ENCODE measurements at regions not wholly inside any gene's neighbourhood (a gene's known extent, or its start where the extent isn't known, plus 50 kb on each side); places are given as distances from the start of the nearest gene placed in this dataset.

- TF ChIP-seq, protein P1, sequence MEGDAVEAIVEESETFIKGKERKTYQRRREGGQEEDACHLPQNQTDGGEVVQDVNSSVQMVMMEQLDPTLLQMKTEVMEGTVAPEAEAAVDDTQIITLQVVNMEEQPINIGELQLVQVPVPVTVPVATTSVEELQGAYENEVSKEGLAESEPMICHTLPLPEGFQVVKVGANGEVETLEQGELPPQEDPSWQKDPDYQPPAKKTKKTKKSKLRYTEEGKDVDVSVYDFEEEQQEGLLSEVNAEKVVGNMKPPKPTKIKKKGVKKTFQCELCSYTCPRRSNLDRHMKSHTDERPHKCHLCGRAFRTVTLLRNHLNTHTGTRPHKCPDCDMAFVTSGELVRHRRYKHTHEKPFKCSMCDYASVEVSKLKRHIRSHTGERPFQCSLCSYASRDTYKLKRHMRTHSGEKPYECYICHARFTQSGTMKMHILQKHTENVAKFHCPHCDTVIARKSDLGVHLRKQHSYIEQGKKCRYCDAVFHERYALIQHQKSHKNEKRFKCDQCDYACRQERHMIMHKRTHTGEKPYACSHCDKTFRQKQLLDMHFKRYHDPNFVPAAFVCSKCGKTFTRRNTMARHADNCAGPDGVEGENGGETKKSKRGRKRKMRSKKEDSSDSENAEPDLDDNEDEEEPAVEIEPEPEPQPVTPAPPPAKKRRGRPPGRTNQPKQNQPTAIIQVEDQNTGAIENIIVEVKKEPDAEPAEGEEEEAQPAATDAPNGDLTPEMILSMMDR (conservative IDR thresholded peaks at IDR 0.05; ENCODE audit: low read depth, low read length): no peak
- TF ChIP-seq EZH2 (IDR thresholded peaks at IDR 0.05; ENCODE audit: low read length, unreplicated experiment): no peak
Measured at GRCh38 chr12:28828318-28828717, 320.8 kb upstream of the FAR2 start.

All from PC-3 (cell line).